ENCODE measurements at regions not wholly inside any gene's neighbourhood (a gene's known extent, or its start where the extent isn't known, plus 50 kb on each side); places are given as distances from the start of the nearest gene placed in this dataset.

DNA sequence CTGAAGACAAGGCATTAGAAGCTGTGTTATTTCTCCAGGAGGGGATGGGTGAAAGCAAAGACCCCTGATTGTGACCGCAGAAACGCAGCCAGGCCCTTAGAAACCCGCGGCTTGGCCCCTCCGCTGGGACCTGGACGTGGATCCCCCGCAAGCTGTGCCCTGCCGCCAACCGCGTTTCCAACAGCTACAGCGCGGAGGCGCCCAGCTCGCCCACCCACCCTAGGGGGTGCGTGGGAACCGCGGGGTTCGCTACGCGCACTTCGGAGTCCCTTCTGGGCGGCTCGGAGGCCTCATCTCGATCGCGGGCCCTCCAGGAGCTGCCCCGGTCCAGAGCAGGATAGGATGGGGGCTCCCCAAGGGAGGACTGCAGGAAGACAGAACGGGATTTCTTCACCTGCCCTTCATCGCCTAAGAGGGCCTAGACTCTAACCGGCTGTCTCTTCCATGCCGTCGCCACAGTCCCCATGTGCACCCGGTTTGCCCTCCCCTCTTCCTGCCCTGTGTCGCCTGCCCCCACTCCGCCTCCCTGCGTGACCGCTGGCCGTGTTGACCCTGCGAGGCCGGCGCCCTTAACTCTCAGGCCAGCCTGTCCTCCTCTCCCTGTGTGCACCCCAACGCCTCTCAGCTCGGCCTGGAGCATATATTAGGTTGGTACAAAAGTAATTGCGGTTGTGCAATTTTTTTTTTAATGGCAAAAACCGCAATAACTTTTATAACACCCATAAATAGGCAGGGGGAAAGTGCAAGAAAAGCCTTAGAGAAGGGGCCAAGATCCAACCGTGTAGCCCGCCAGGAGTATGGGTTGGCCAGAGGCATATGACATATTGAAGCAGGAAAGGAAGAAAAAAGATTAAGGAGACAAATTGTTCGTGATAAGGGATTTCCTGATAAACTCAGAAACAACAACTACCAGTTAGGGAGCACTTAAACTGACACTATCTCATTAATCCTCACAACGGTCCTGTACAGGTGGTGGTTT is 68.1 kb upstream of the FREM1 start:
- intact Hi-C loops (cut with micrococcal nuclease; ENCODE audit: unreplicated experiment) (no loop called here), in situ Hi-C loops (cut with HindIII; ENCODE audit: extremely low pct_ligation_motif_present, low pct_unique_long_range_greater_than_20kb) (no loop called here)
- no peaks in the 10 kb centered on the region for H3K36me3 ChIP-seq (replicated peaks in 1 of 2; ENCODE audit: control insufficient read depth in 1 of 2, insufficient read depth in 2 of 2, low read length in 2 of 2)
- DNase-seq (ENCODE audit: low spot score): no peak
- no peak overlapping the region for H2AFZ ChIP-seq (ENCODE audit: low read length)
- no peak overlapping the region for H3K27ac ChIP-seq (ENCODE audit: extremely low read length, insufficient read depth, low read length)
- WGBS (ENCODE audit: low lambda C conversion rate): 72% methylated on average over 44 of the region's 49 CpGs
- 0 out of 5 replicates have a peak, but pooled peaks cover 0 to 2% of the 10 kb centered on the region in 2 experiments for H3K27me3 ChIP-seq (ENCODE audit: control insufficient read depth in 1 of 2, insufficient read depth in 2 of 2, low read length in 2 of 2)
- no peak overlapping the region for H3K4me2 ChIP-seq (ENCODE audit: low read depth, low read length)
- no peak for ATAC-seq
- H3K4me3 ChIP-seq (replicated peaks in 1 of 3; ENCODE audit: insufficient read depth in 1 of 3, low read depth in 2 of 3, low read length in 3 of 3): no peak overlapping the region
- no TSS peak for BruUV-seq (replicated peaks)
- POLR2A ChIA-PET: no interaction called here
- no peaks in the 10 kb centered on the region for H3K9me3 ChIP-seq (ENCODE audit: low read length)
- H3K4me1 ChIP-seq (ENCODE audit: insufficient read depth, low read length): peaks cover 11% of the 10 kb centered on the region
- TF ChIP-seq MATR3 (CRISPR knock-in tag; IDR thresholded peaks at IDR 0.05) (no peak), SNRNP70 (IDR thresholded peaks at IDR 0.05; ENCODE audit: low read depth, low read length) (no peak), PHF5A (CRISPR knock-in tag; IDR thresholded peaks at IDR 0.05; ENCODE audit: low read depth, unreplicated experiment) (no peak), NONO (IDR thresholded peaks at IDR 0.05) (no peak), NONO (CRISPR knock-in tag; conservative IDR thresholded peaks at IDR 0.05) (no peak), TOPORS (CRISPR knock-in tag; IDR thresholded peaks at IDR 0.05) (no peak), ZNF234 (CRISPR knock-in tag; conservative IDR thresholded peaks at IDR 0.05) (no peak), PTBP1 (IDR thresholded peaks at IDR 0.05; ENCODE audit: low read depth, low read length, poor library complexity, severe bottlenecking) (no peak), ZNF333 (CRISPR knock-in tag; IDR thresholded peaks at IDR 0.05; ENCODE audit: borderline replicate concordance) (no peak)
- TF ChIP-seq, protein P1, sequence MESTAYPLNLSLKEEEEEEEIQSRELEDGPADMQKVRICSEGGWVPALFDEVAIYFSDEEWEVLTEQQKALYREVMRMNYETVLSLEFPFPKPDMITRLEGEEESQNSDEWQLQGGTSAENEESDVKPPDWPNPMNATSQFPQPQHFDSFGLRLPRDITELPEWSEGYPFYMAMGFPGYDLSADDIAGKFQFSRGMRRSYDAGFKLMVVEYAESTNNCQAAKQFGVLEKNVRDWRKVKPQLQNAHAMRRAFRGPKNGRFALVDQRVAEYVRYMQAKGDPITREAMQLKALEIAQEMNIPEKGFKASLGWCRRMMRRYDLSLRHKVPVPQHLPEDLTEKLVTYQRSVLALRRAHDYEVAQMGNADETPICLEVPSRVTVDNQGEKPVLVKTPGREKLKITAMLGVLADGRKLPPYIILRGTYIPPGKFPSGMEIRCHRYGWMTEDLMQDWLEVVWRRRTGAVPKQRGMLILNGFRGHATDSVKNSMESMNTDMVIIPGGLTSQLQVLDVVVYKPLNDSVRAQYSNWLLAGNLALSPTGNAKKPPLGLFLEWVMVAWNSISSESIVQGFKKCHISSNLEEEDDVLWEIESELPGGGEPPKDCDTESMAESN (CRISPR knock-in tag; conservative IDR thresholded peaks at IDR 0.05): no peak
- TF ChIP-seq, protein P2, sequence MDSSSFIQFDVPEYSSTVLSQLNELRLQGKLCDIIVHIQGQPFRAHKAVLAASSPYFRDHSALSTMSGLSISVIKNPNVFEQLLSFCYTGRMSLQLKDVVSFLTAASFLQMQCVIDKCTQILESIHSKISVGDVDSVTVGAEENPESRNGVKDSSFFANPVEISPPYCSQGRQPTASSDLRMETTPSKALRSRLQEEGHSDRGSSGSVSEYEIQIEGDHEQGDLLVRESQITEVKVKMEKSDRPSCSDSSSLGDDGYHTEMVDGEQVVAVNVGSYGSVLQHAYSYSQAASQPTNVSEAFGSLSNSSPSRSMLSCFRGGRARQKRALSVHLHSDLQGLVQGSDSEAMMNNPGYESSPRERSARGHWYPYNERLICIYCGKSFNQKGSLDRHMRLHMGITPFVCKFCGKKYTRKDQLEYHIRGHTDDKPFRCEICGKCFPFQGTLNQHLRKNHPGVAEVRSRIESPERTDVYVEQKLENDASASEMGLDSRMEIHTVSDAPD (CRISPR knock-in tag; IDR thresholded peaks at IDR 0.05): no peak
- no peak overlapping the region for H3K9ac ChIP-seq (ENCODE audit: insufficient read depth, low read depth, low read length)
- FAIRE-seq: no peak
- no peaks in the 10 kb centered on the region for H3K79me2 ChIP-seq (ENCODE audit: insufficient read depth, low read length)
- CTCF ChIA-PET (ENCODE audit: low intra/inter-chr PET ratio, low total read pairs): no interaction called here
- H4K20me1 ChIP-seq (ENCODE audit: insufficient read depth, low read length): no peaks in the 10 kb centered on the region

All from HepG2 (cell line).